ENCODE measurements at regions not wholly inside any gene's neighbourhood (a gene's known extent, or its start where the extent isn't known, plus 50 kb on each side); places are given as distances from the start of the nearest gene placed in this dataset.

- no peak for TF ChIP-seq CTCF (IDR thresholded peaks at IDR 0.05; ENCODE audit: low read depth, low read length)
- no peak for TF ChIP-seq EZH2phosphoT487 (IDR thresholded peaks at IDR 0.05; ENCODE audit: low read depth)
Observed at GRCh38 chr13:65499256-65499655, 1730.9 kb downstream of the PCDH9 start.
